ENCODE measurements at regions not wholly inside any gene's neighbourhood (a gene's known extent, or its start where the extent isn't known, plus 50 kb on each side); places are given as distances from the start of the nearest gene placed in this dataset.

GRCh38 chr14:27318774-27319420, 721.1 kb upstream of the NOVA1 start:
- no peak overlapping the region for H3K4me3 ChIP-seq (ENCODE audit: control insufficient read depth in 2 of 3, extremely low read depth in 1 of 3, insufficient read depth in 2 of 3, low read depth in 1 of 3, low read length in 3 of 3)
- no peaks in the 10 kb centered on the region for H4K20me1 ChIP-seq (ENCODE audit: control insufficient read depth, extremely low read depth, insufficient read depth, low read length)
- H3K79me2 ChIP-seq (ENCODE audit: control insufficient read depth, insufficient read depth, low read length): no peaks in the 10 kb centered on the region
- dilution Hi-C loops (cut with MboI; ENCODE audit: extremely low pct_ligation_motif_present, low sequenced_read_pairs): no loop called here
- no peak for TF ChIP-seq EZH2 (IDR thresholded peaks at IDR 0.05; ENCODE audit: low read length)
- no peak for TF ChIP-seq CTCF (optimal IDR thresholded peaks at IDR 0.05 in 1 of 3, IDR thresholded peaks at IDR 0.05 in 1 of 3, conservative IDR thresholded peaks at IDR 0.05 in 1 of 3; ENCODE audit: extremely low read depth in 1 of 3, insufficient read depth in 2 of 3, low read length in 3 of 3)
- H3K4me2 ChIP-seq (ENCODE audit: control insufficient read depth, extremely low read depth, insufficient read depth, low read depth, low read length): no peak overlapping the region
- no peaks in the 10 kb centered on the region for H3K9me3 ChIP-seq (ENCODE audit: control insufficient read depth, low read depth, low read length)
- H3K9me1 ChIP-seq (ENCODE audit: control insufficient read depth, extremely low read depth, insufficient read depth, low read length): no peaks in the 10 kb centered on the region
- no peaks in the 10 kb centered on the region for H3K27me3 ChIP-seq (ENCODE audit: control insufficient read depth, extremely low read depth, insufficient read depth, low read length)
- no peaks in the 10 kb centered on the region for H3K4me1 ChIP-seq (ENCODE audit: control insufficient read depth, extremely low read depth, insufficient read depth, low read length)
- DNase-seq (ENCODE audit: low read depth, low spot score) (no peak), FAIRE-seq (no peak)
- no peak overlapping the region for H3K27ac ChIP-seq (ENCODE audit: control insufficient read depth, insufficient read depth, low read length)
- H2AFZ ChIP-seq (ENCODE audit: control insufficient read depth, low read length): no peak overlapping the region
- no peaks in the 10 kb centered on the region for H3K36me3 ChIP-seq (ENCODE audit: control insufficient read depth in 2 of 2, extremely low read depth in 1 of 2, insufficient read depth in 2 of 2, low read length in 2 of 2)
- H3K9ac ChIP-seq (ENCODE audit: control insufficient read depth, extremely low read depth, insufficient read depth, low read length): no peak overlapping the region

- DNase-seq (ENCODE audit: low read depth, low spot score): no peak
- no peak overlapping the region for H3K4me3 ChIP-seq (ENCODE audit: control insufficient read depth in 2 of 3, extremely low read depth in 1 of 3, insufficient read depth in 2 of 3, low read depth in 1 of 3, low read length in 3 of 3)
- TF ChIP-seq EZH2 (IDR thresholded peaks at IDR 0.05; ENCODE audit: low read length): no peak
- no peak for TF ChIP-seq CTCF (optimal IDR thresholded peaks at IDR 0.05 in 1 of 3, IDR thresholded peaks at IDR 0.05 in 1 of 3, conservative IDR thresholded peaks at IDR 0.05 in 1 of 3; ENCODE audit: extremely low read depth in 1 of 3, insufficient read depth in 2 of 3, low read length in 3 of 3)
- H3K79me2 ChIP-seq (ENCODE audit: control insufficient read depth, insufficient read depth, low read length): no peaks in the 10 kb centered on the region
- no peak overlapping the region for H3K9ac ChIP-seq (ENCODE audit: control insufficient read depth, extremely low read depth, insufficient read depth, low read length)
- H3K27me3 ChIP-seq (ENCODE audit: control insufficient read depth, extremely low read depth, insufficient read depth, low read length): no peaks in the 10 kb centered on the region
- H3K36me3 ChIP-seq (ENCODE audit: control insufficient read depth in 2 of 2, extremely low read depth in 1 of 2, insufficient read depth in 2 of 2, low read length in 2 of 2): no peaks in the 10 kb centered on the region
- no peak overlapping the region for H2AFZ ChIP-seq (ENCODE audit: control insufficient read depth, low read length)
- no peak for FAIRE-seq
- H3K9me1 ChIP-seq (ENCODE audit: control insufficient read depth, extremely low read depth, insufficient read depth, low read length): no peaks in the 10 kb centered on the region
- no peaks in the 10 kb centered on the region for H3K9me3 ChIP-seq (ENCODE audit: control insufficient read depth, low read depth, low read length)
- H3K4me1 ChIP-seq (ENCODE audit: control insufficient read depth, extremely low read depth, insufficient read depth, low read length): no peaks in the 10 kb centered on the region
- no peak overlapping the region for H3K4me2 ChIP-seq (ENCODE audit: control insufficient read depth, extremely low read depth, insufficient read depth, low read depth, low read length)
- no peaks in the 10 kb centered on the region for H4K20me1 ChIP-seq (ENCODE audit: control insufficient read depth, extremely low read depth, insufficient read depth, low read length)
- dilution Hi-C loops (cut with MboI; ENCODE audit: extremely low pct_ligation_motif_present, low sequenced_read_pairs): no loop called here
- no peak overlapping the region for H3K27ac ChIP-seq (ENCODE audit: control insufficient read depth, insufficient read depth, low read length)
These were observed 722.4 kb upstream of the NOVA1 start for GRCh38 chr14:27320261-27320660.

Data from keratinocyte (primary cell).